ENCODE measurements at regions not wholly inside any gene's neighbourhood (a gene's known extent, or its start where the extent isn't known, plus 50 kb on each side); places are given as distances from the start of the nearest gene placed in this dataset.
"Not testable (repeated sequence)": the region's sequence is repeated elsewhere in the genome, so short reads cannot be mapped to it uniquely, and the experiment has no call there.

- peak; percentile 8 for DNase-seq
These were observed 50.4 kb upstream of the SOD1 start for GRCh38 chr21:31609081-31609480.

DNA sequence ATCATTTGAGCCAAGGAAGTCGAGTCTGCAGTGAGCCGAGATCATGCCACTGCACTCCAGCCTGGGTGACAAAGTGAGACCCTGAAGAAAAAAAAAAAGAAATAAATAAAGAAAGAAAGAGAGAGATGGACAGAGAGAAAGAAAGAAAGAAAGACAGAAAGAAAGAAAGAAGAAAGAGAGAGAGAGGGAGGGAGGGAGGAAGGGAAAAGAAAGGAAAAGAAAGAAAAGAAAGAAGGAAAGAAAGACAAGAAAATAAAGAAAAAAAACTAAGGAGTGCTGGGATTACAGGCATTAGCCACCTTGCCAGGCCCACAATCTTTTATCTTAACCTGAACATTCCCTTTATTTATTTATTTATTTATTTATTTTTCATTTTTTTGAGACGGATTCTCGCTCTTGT, 51.7 kb upstream of the SOD1 start:
- DNase-seq = no peak

DNA sequence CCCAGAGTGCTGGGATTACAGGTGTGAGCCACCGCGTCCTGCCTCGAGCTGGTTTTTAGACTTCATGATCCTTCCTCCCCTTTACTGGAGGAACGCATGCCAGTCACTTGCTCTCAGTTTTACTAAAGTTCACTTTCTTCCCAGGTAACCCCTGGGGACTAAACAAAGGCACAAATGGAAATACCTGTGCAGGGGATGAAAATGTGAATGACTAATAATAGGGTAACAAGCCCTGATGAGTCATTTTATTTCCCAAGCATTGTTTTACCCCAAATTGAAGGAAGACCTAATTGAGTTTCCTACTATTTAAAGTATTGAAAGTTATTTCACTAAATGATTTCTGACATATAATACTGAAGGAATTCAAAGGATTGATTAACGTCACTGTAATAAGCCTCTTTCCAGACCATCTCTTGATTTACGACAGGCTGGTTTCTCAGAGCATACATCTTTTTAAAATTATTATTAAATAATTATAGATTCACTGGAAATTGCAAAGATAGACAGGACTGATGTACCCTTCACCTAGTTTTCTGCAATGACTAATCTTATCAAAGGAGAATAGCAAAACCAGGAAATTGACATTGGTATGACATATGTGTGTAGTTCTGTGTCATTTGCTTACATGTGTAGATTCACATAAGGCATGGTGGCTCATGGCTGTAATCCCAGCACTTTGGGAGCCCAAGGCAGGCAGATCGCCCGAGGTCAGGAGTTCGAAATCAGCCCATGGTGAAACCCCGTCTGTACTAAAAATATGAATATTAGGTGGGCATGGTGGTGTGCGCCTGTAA, 53.2 kb upstream of the SOD1 start:
- no peak for DNase-seq

DNA sequence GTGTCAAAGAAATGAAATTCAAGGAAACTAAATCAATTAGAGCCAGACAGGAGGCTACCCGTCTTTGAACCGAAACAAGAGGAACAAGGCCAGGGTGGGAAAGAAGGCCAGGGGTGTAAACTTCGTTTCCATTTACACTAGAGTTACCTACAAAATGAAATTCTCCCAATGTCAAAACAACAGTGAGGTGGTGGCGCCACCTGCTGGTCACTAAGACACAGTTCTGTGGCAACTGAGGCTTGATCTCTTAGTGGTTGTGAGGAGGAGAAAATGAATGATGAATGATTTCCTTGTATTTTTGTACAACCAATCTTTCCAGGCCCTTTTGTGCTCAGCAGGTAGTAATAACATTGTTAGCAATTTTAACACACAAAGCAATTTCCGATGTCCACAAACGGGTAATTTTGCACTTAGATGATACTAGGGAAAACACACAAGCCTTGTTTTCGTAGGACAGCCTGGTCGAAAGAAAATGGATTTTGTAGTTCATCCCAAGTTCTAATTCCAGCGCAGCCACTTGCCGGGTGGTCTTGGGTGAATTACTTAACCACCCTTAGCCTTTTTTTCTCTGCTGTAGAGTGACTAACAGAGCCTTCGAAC, 54.8 kb upstream of the SOD1 start:
- DNase-seq = peak; percentile 54

- no peak for DNase-seq
These were observed 59.9 kb upstream of the SOD1 start for GRCh38 chr21:31599563-31599962.

DNA sequence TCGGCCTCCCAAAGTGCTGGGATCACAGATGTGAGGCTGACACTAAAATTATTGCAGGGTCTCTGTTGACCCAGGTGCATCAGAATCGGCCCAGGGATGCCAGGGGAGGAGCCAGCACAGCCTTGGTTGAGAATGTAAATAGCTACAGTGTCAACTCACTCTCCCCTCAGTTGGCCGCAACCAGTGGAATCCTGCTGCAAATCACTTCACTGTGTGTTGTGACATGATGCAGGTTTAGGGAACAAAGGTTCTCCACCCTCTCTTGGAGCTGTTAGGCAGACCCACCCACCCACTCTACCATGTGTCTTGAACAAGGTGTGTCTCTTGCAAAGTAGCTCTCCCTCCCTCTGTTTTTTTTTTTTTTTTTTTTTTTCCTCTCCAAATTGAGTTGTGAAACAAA, 60.5 kb upstream of the SOD1 start:
- DNase-seq = no peak

- DNase-seq = no peak
These were observed 61.8 kb upstream of the SOD1 start for GRCh38 chr21:31597683-31598082.

GRCh38 chr21:31596055-31596454, 63.4 kb upstream of the SOD1 start:
- no peak for DNase-seq

DNA sequence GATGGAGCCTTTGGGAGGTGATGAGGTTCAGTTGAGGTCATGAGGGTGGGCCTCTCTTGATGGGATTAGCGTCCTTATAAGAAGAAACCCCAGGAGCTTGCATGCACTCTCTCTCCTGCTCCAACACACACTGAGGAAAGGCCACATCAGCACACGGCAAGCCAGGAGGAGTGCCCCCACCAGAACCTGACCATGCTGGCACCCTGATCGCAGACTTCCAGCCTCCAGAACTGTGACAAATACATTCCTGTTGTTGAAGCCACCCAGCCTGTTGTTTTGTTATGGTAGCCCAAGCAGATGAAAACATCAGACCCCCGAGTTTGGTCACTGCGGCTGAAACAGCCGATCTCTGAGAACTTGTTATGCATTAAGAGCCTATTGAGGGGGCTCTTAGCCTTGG, 64.8 kb upstream of the SOD1 start:
- DNase-seq = no peak

- no peak for DNase-seq
These were observed 65.2 kb upstream of the SOD1 start for GRCh38 chr21:31594279-31594678.

- DNase-seq = peak; percentile 34
These were observed 66.4 kb upstream of the SOD1 start for GRCh38 chr21:31592963-31593560.

GRCh38 chr21:31592516-31592915, 67.0 kb upstream of the SOD1 start:
- no peak for DNase-seq

- DNase-seq = no peak
These were observed 69.7 kb upstream of the SOD1 start for GRCh38 chr21:31589820-31590219.

DNA sequence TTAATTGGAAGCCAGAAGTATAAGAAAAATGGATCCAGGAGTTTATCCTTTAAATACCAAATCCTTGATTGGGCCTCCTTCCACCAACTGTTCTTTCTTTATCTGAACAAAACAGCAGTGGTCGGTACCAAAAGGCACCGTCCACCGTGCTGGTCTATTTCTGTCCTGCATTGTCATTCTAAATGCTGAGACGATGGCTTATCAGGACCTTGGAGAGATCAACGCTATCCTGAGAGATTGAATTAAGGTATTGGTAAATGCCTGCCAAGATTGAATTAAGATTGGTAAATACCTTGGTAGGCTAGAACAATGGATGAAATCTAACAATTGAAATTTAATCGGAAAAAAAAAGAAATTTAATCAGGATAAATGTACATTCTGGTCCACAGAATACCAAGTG, 73.4 kb upstream of the SOD1 start:
- no peak for DNase-seq

DNA sequence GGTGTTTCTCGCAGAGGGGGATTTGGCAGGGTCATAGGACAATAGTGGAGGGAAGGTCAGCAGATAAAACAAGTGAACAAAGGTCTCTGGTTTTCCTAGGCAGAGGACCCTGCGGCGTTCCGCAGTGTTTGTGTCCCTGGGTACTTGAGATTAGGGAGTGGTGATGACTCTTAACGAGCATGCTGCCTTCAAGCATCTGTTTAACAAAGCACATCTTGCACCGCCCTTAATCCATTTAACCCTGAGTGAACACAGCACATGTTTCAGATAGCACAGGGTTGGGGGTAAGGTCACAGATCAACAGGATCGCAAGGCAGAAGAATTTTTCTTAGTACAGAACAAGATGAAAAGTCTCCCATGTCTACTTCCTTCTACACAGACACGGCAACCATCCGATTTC, 75.6 kb upstream of the SOD1 start:
- not testable (repeated sequence) for DNase-seq

DNA sequence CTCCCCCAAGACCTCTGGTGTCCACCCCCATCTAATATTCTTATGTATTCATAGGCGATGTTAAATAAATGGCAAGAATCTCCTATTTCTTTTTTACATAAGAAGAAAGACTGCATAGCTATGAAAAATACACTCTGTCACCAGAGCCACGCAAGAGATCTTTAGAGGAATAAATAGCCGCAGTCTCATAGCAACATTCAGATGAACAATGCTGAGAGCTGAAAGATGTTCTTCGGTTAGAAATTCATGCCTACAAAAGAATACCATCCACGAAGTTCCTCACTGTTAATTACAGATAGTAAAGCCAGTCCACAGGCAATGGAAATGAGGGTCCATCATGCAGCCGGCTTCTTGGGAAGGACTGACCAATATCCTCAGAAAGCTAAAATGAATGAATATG, 76.0 kb upstream of the SOD1 start:
- DNase-seq = no peak

DNA sequence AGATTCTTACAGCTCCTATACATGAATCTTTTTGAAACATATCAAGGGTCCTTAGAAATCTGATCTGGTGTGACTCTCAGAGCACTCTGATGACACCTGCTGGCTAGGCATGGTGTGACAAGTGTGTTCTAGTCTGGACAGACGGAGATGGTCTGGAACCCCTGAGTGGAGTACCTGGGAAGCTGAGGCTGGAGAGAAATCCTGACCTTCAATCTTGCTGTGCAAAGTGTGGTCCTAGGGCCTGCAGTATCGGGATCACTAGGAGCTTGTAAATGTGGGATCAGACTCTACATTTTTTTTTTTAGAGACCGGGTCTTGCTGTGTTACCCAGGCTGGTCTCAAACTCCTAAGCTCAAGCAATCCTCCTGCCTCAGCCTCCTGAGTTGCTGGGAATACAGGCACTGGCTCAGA, 78.6 kb upstream of the SOD1 start:
- peak; percentile 67 for DNase-seq

- no peak for DNase-seq
These were observed 82.2 kb upstream of the SOD1 start for GRCh38 chr21:31577271-31577670.

- peak; percentile 20 for DNase-seq
These were observed 83.1 kb upstream of the SOD1 start for GRCh38 chr21:31576428-31576827.

- no peak for DNase-seq
These were observed 86.3 kb upstream of the SOD1 start for GRCh38 chr21:31573217-31573616.

- DNase-seq = no peak
These were observed 87.6 kb upstream of the SOD1 start for GRCh38 chr21:31571879-31572278.

DNA sequence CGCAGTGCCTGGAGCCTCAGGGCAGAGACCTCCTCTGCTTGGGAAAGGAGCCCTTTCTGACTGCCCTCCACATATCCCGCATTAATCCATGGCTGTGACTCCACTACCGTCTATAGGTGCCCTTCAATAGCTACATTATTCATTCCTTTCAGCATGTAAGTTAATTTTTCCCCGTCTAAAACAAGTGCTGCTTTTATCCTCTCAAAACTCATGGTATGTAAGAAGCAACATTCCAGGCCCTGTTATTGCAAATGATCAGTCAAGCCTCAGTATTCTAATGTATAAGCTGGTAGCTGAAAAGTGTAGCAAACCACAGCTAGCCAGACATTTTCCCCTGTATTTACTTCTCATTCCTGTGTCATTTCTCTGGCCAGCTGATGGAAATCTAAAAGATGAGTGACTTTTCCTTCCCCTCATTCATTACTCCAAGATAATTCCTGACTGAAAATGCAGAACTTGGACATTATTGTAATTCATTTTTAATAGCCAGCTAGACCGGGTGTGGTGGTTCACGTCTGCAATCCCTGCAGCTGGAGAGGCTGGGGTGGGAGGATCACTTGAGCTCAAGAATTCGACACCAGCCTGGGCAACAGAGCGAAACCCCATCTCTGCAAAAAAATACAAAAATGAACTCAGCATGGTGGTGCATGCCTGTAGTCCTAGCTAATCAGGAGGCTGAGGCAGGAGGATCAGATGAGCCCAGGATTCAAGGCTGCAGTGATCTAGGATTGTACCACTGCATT, 88.5 kb upstream of the SOD1 start:
- DNase-seq = no peak

DNA sequence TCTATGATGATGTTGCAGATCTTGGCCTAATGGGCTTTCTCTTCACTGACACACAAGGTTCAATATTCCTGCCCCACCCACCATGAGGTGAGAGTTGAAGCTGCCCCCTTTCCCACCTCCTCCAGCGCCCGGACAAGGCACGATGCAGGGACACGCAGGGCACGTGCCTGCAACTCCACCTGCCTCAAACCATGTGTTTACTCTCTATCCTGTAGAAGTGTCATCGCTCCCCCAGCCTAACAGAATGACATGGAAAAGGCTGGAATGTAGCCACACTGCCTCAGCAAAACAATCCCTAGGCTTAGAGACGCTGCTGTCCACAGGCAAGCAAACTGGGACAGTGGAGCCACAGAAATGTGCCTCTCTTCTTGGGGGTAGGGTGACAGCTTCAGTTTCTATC, 92.9 kb upstream of the SOD1 start:
- DNase-seq = no peak

- DNase-seq = no peak
These were observed 93.4 kb upstream of the SOD1 start for GRCh38 chr21:31566064-31566463.
